ENCODE measurements at regions not wholly inside any gene's neighbourhood (a gene's known extent, or its start where the extent isn't known, plus 50 kb on each side); places are given as distances from the start of the nearest gene placed in this dataset.
A peak's percentile ranks its signal among the peaks of the same experiment; 100 is the strongest.

DNA sequence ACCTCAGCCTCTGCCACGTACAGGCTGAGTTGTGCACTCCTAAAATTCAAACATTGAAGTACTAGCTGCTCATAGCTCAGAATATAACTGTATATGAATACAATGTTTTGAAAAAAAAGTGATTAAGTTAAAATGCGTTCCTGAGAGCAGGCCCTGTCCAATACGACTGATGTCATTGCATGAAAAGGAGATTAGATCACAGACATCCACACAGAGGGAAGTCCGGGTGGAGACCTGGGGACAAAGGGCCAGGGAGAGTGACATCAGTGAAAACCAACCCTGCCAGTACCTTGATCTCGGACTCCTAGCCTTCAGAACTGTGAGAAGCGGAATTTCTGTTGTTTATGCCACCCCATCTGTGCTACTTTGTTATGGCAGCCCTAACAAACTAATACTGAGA is 311.4 kb upstream of the NR2F2 start:
- TF ChIP-seq, protein P1, sequence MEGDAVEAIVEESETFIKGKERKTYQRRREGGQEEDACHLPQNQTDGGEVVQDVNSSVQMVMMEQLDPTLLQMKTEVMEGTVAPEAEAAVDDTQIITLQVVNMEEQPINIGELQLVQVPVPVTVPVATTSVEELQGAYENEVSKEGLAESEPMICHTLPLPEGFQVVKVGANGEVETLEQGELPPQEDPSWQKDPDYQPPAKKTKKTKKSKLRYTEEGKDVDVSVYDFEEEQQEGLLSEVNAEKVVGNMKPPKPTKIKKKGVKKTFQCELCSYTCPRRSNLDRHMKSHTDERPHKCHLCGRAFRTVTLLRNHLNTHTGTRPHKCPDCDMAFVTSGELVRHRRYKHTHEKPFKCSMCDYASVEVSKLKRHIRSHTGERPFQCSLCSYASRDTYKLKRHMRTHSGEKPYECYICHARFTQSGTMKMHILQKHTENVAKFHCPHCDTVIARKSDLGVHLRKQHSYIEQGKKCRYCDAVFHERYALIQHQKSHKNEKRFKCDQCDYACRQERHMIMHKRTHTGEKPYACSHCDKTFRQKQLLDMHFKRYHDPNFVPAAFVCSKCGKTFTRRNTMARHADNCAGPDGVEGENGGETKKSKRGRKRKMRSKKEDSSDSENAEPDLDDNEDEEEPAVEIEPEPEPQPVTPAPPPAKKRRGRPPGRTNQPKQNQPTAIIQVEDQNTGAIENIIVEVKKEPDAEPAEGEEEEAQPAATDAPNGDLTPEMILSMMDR (IDR thresholded peaks at IDR 0.05): no peak

DNA sequence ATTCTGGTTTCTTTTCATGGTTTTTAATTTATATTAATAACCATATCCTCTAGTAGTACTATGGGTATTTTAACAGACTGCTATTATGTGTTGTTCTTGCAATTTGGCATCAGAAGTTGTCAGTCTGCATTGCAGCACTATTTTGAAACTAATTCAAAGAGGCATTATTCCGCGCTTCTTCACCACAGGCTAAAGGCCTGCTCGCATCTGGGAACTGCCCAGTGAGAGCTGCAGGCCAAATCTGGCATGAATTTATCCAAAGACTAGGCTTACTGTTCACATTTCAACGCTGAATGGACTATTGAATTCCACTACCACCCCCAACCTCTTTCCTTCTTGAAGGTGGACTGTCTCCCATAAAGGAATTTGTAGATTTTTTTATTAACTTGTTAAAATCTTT is 310.4 kb upstream of the NR2F2 start:
- TF ChIP-seq, protein P1 (IDR thresholded peaks at IDR 0.05): no peak

DNA sequence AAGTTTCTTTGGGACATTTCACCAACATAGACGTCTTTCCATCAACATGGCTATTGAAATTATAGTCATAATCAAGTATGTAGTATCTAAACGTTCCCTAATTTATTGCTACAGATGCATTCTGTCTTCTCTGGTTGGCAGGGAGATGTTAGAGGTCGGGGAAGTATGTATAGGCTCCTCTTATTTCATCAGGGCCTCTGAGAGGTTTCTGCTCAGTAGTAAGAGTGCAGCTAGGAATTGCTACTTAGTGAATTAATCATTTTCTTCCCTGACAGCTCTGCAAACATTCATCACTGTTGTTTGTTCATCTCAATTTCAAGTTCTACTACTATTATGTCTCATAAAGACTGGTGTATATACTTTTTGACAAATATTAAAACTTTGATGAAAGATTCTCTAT is 309.7 kb upstream of the NR2F2 start:
- TF ChIP-seq, protein P1 (IDR thresholded peaks at IDR 0.05): no peak

DNA sequence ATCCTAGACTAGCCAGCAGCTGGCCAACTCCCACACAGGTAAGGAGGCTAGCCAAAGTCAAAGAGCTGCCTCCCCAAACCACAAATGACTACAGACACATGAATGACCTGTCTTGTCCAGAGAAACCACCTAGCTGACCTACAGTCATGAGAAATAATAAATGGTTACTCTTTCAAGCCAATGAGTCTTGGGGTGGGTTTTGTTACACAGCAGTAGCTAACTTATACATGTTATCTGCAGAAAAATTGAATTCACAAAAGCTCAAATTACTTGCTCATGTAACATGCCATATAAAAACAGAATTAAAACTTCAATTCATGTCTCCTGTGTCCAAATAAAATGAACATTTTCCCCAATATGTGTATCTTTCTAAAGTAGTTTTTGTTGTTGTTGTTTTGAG is 307.4 kb upstream of the NR2F2 start:
- TF ChIP-seq, protein P1 (IDR thresholded peaks at IDR 0.05): no peak

DNA sequence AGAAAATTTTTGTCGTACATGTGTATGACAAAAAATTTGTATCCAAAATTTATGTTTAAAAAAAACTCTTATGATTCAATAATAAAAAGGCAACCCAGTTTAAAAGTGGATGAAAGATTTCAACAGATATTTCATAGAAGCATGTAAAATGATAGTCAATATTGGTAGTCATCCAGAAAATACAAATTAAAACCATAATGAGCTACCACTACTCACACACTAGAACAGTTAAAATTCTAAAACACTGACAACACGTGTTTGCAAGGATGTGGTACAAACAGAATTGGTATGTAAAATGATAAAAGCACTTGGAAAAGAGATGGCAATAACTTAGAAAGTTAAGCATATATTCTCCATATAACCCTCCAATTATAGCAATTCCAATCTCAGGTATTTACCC is 303.0 kb upstream of the NR2F2 start:
- TF ChIP-seq, protein P1 (IDR thresholded peaks at IDR 0.05): no peak

DNA sequence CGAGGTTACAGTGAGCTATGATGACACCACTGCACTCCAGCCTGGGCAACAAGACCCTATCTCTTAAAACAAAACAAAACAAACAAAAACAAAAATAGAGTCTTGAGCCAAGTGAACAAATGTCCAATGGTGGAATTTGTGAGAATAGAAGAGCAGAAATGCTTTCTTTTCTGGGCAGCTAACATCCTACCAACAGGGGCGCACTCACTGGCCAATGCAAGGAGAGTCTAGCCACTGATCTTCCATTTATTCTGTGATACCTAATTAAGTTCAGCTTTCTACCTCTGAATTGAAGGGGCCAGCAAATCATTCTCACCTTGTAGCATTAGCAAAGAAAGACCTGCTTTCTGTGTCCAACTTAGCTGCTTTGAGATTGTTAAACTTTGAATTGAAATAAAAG is 301.9 kb upstream of the NR2F2 start:
- TF ChIP-seq, protein P1 (IDR thresholded peaks at IDR 0.05): peak; percentile 23; the same call in 1 of the 2 replicates

DNA sequence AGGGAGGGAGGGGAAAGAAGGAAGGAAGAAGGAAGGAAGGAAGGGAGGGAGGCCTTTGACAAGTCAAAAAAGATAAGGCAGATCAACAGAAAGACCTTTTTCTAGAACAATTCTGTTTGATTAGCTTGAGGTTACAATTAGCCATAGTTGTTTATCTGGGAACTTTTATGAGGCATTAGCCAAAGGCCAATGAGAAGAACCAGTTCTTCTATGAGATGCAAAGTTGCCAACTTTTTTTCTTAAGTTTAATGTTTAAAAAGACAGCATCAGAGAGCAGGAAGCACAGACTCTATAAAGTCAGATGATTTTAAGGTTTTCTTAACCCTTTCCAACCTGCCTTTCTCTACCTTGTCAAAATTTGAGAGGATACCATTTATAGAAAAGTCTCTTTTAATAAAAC is 301.3 kb upstream of the NR2F2 start:
- TF ChIP-seq, protein P1 (IDR thresholded peaks at IDR 0.05): no peak

DNA sequence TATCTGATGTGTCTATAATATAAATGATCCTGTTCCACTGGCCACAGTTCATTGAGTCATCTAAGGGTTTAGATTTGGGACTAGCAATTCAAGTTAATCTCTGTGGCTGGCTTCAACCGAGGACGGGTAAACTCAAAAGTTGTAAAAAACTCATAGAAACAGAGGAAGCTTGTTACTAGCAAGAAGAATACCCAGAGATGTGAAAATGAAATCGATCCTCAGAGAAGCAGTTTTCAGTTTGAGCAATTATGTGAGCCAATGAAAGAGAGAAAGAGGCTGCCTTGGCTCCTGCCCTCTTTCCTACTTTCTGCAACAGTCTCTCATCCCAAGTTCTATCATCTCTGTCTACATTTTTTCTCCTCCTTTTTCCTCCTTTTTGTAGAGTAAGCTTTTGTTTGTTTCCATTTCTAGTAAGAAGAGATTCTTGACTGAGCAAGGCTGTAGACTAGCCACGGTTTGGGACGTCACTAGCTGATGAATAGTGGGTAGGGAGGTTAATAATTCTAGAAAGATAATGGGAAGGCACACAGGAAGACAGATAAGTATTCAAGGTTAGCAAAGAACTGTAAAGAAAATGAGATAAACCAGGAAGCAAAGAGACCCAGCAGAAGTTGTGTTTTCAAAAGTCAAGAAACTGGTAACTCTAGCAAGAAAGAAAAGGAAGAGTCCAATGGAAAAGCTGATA is 298.9 kb upstream of the NR2F2 start:
- TF ChIP-seq, protein P1 (IDR thresholded peaks at IDR 0.05): no peak
